T-cell (primary cell): ENCODE measurements at regions not wholly inside any gene's neighbourhood (a gene's known extent, or its start where the extent isn't known, plus 50 kb on each side); places are given as distances from the start of the nearest gene placed in this dataset.

Experiments
- ATAC-seq, 4 experiments: fragments of 200-7000 bp in 3 of 4; fragments of 150-1000 bp in 1 of 4; cut with Tn5 transposase; replicated peaks in 1 of 4; 1 replicate in 3 of 4; 2 replicates in 1 of 4; pipeline ENCODE4 v1.10.0; 2021; ENCODE audit warnings: moderate library complexity in 3 of 4, mild to moderate bottlenecking in 2 of 4, moderate number of reproducible peaks in 1 of 4
- CTCF ChIA-PET, 2 donors: fragments of 300-600 bp; sonication (Branson Sonifier 250); formaldehyde crosslinking; loops; one replicate each; lab custom pipeline; 2022; ENCODE audit warnings: antibody characterized with exemption in 2 of 2; lab: Charles Lee
- POLR2A ChIA-PET, 2 donors: fragments of 300-600 bp; sonication (Branson Sonifier 250); formaldehyde crosslinking; loops; one replicate each; lab custom pipeline; 2022; ENCODE audit warnings: antibody characterized with exemption in 2 of 2; lab: Charles Lee
- DNase-seq, 35 experiments: peaks; one replicate each; pipeline versions ENCODE4 v3.0.0 to v3.0.0-alpha.2; 2013 to 2023
- H3K27ac ChIP-seq: one replicate; pipeline ENCODE4 v1.5.1; 2013; ENCODE audit warnings: low read length
- H3K27me3 ChIP-seq, 2 experiments: replicated peaks in 1 of 2; 1 replicate in 1 of 2; 2 replicates in 1 of 2; pipeline versions ENCODE4 v1.6.1 to v1.7.0; 2013; ENCODE audit warnings: low read length in 1 of 2, mixed read lengths in 1 of 2; ENCODE audit not compliant: control insufficient read depth in 2 of 2, insufficient read depth in 2 of 2; ENCODE audit errors: extremely low read depth in 1 of 2
- H3K36me3 ChIP-seq, 2 donors: 1 replicate in 1 of 2; 2 replicates in 1 of 2; pipeline versions ENCODE4 v1.6.1 to v1.7.0; 2013; ENCODE audit warnings: low read length in 1 of 2; ENCODE audit not compliant: control insufficient read depth in 2 of 2, insufficient read depth in 1 of 2; ENCODE audit errors: extremely low read depth in 1 of 2
- H3K4me1 ChIP-seq, 2 experiments: 1 replicate in 1 of 2; 2 replicates in 1 of 2; pipeline versions ENCODE4 v1.6.1 to v1.7.0; 2013; ENCODE audit warnings: low read length in 2 of 2, mixed read lengths in 1 of 2; ENCODE audit not compliant: insufficient read depth in 2 of 2, control insufficient read depth in 1 of 2; ENCODE audit errors: extremely low read depth in 1 of 2
- H3K4me3 ChIP-seq, 2 donors: 1 replicate in 1 of 2; 2 replicates in 1 of 2; pipeline versions ENCODE4 v1.5.1 to v1.7.0; 2013; ENCODE audit warnings: mild to moderate bottlenecking in 2 of 2, low read length in 1 of 2, moderate library complexity in 1 of 2; ENCODE audit not compliant: control insufficient read depth in 1 of 2; ENCODE audit errors: extremely low read depth in 1 of 2
- H3K9me3 ChIP-seq: 2 replicates; pipeline ENCODE4 v1.7.0; 2013
- H3K27ac Mint-ChIP-seq, 2 donors: one replicate each; pipeline ENCODE4 v1.8.0; 2020 to 2021; ENCODE audit warnings: mild to moderate bottlenecking in 2 of 2, mixed read lengths in 2 of 2
- H3K27me3 Mint-ChIP-seq, 2 donors: one replicate each; pipeline ENCODE4 v1.8.0; 2021 to 2022; ENCODE audit warnings: mixed read lengths in 2 of 2
- H3K36me3 Mint-ChIP-seq: one replicate; pipeline ENCODE4 v1.8.0; 2021; ENCODE audit warnings: mixed read lengths
- H3K4me1 Mint-ChIP-seq, 3 donors: one replicate each; pipeline ENCODE4 v1.8.0; 2020 to 2022; ENCODE audit warnings: mixed read lengths in 3 of 3, mild to moderate bottlenecking in 1 of 3
- H3K4me3 Mint-ChIP-seq, 3 donors: one replicate each; pipeline ENCODE4 v1.8.0; 2020 to 2022; ENCODE audit warnings: mild to moderate bottlenecking in 3 of 3, mixed read lengths in 3 of 3, moderate library complexity in 3 of 3
- H3K9me3 Mint-ChIP-seq, 3 donors: one replicate each; pipeline ENCODE4 v1.8.0; 2020 to 2022; ENCODE audit warnings: mixed read lengths in 3 of 3
- WGBS: methylation state at CpG from one replicate; pipeline ENCODE4 v1.1.5; 2013; ENCODE audit warnings: missing lambda C conversion rate; ENCODE audit not compliant: insufficient coverage; 5-methylcytosine and 5-hydroxymethylcytosine counted together

- Histone ChIP-seq H3K9me3 (no peaks in the 10 kb centered on the region), H3K4me1 (no peaks in the 10 kb centered on the region), H3K27me3 (no peaks in the 10 kb centered on the region), H3K4me3 (no peak overlapping the region), H3K27ac (no peak overlapping the region), H3K36me3 (no peaks in the 10 kb centered on the region)
- no peaks in the 10 kb centered on the region for H3K4me1 Mint-ChIP-seq
- H3K9me3 Mint-ChIP-seq: peaks cover 0 to 9% (median 0%) of the 10 kb centered on the region in 3 donors
- H3K27me3 Mint-ChIP-seq: peaks cover 0 to 5% of the 10 kb centered on the region in 2 donors
- no peak for DNase-seq
- no peak overlapping the region for H3K27ac Mint-ChIP-seq
- ChIA-PET POLR2A (no interaction called here), CTCF (interaction anchor here in 1 of 2 donors (0.6 kb wide), 1 partner anchor 242 kb away, joined by 3 read pairs; no protein-coding TSS in a partner anchor)
- no peak overlapping the region for H3K4me3 Mint-ChIP-seq
- H3K36me3 Mint-ChIP-seq: no peaks in the 10 kb centered on the region
- WGBS: no CpG with 5 or more reads among the region's 2 CpGs
- no peak for ATAC-seq
Observed at GRCh38 chr1:218570456-218570855, 225.3 kb downstream of the TGFB2 start.

- H3K9me3 Mint-ChIP-seq: peaks cover 0 to 4% (median 0%) of the 10 kb centered on the region in 3 donors
- DNase-seq (no peak), ATAC-seq (no peak)
- 80% methylated on average over 1 of the region's 6 CpGs for WGBS
- H3K27me3 Mint-ChIP-seq: no peaks in the 10 kb centered on the region
- Histone ChIP-seq H3K4me3 (no peak overlapping the region), H3K27ac (no peak overlapping the region), H3K4me1 (no peaks in the 10 kb centered on the region), H3K36me3 (no peaks in the 10 kb centered on the region), H3K9me3 (no peaks in the 10 kb centered on the region), H3K27me3 (no peaks in the 10 kb centered on the region)
- no peak overlapping the region for H3K4me3 Mint-ChIP-seq
- ChIA-PET POLR2A (no interaction called here), CTCF (interaction anchor here in 1 of 2 donors (0.5 kb wide), 1 partner anchor 49 kb away, joined by 3 read pairs; no protein-coding TSS in a partner anchor)
- H3K4me1 Mint-ChIP-seq: no peaks in the 10 kb centered on the region
- no peaks in the 10 kb centered on the region for H3K36me3 Mint-ChIP-seq
- H3K27ac Mint-ChIP-seq: no peak overlapping the region
Observed at GRCh38 chr1:218571491-218571890, 226.4 kb downstream of the TGFB2 start.

DNA sequence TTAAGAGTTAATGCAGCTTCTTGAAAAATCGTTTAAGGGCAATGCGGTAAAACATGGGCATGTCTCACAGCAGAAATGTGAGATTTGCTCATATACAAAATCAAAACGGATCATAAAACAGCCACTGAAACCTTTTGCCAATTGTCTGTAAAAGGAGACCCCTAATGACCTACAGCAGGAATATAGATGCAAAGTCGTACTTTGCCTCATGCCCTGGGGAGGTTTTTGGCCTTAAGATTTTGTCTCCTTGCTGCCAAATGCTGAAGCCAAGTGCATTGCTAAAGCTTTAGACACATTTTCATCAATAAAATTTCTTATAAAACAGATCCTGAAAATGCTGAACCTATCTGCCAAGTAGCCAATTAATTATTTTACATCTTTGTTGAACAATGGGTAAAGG is 226.9 kb downstream of the TGFB2 start:
- Histone ChIP-seq H3K36me3 (no peaks in the 10 kb centered on the region), H3K27me3 (no peaks in the 10 kb centered on the region), H3K4me1 (no peaks in the 10 kb centered on the region), H3K27ac (no peak overlapping the region), H3K9me3 (no peaks in the 10 kb centered on the region), H3K4me3 (no peak overlapping the region)
- no peak overlapping the region for H3K4me3 Mint-ChIP-seq
- DNase-seq (no peak), ATAC-seq (no peak)
- ChIA-PET CTCF (no interaction called here), POLR2A (no interaction called here)
- H3K4me1 Mint-ChIP-seq: no peaks in the 10 kb centered on the region
- peaks cover 0 to 4% (median 0%) of the 10 kb centered on the region in 3 donors for H3K9me3 Mint-ChIP-seq
- H3K27ac Mint-ChIP-seq: no peak overlapping the region
- H3K36me3 Mint-ChIP-seq: no peaks in the 10 kb centered on the region
- 79% methylated on average over 2 of the region's 4 CpGs for WGBS
- no peaks in the 10 kb centered on the region for H3K27me3 Mint-ChIP-seq

DNA sequence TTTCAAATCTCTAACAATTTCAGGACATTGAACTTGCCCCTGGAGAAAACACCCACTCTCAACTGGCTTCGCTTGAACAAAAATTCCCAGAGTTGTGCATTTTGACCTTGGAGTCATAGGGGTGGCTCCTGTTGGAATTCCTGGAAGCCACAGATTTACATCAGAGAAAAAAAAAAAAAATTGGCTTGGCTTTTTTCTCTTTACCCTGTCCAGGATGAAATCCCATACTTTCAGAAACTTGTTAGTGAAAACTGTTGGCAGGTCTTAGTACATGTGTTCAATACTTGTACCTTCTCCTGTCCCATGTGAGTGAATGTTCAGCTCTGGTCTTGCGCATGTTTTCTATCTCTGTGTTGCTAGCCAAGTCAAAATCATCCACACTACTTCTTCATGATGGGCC is 228.8 kb downstream of the TGFB2 start:
- H3K4me3 ChIP-seq: no peak overlapping the region
- H3K4me1 Mint-ChIP-seq: no peaks in the 10 kb centered on the region
- no peak overlapping the region for H3K27ac ChIP-seq
- ChIA-PET POLR2A (no interaction called here), CTCF (no interaction called here)
- no peaks in the 10 kb centered on the region for H3K4me1 ChIP-seq
- peaks cover 0 to 4% (median 0%) of the 10 kb centered on the region in 3 donors for H3K9me3 Mint-ChIP-seq
- no peaks in the 10 kb centered on the region for H3K27me3 ChIP-seq
- no CpG with 5 or more reads among the region's 2 CpGs for WGBS
- ATAC-seq (no peak), DNase-seq (no peak)
- H3K9me3 ChIP-seq: no peaks in the 10 kb centered on the region
- H3K36me3 Mint-ChIP-seq: no peaks in the 10 kb centered on the region
- H3K27ac Mint-ChIP-seq: no peak overlapping the region
- no peaks in the 10 kb centered on the region for H3K36me3 ChIP-seq
- no peak overlapping the region for H3K4me3 Mint-ChIP-seq
- no peaks in the 10 kb centered on the region for H3K27me3 Mint-ChIP-seq

DNA sequence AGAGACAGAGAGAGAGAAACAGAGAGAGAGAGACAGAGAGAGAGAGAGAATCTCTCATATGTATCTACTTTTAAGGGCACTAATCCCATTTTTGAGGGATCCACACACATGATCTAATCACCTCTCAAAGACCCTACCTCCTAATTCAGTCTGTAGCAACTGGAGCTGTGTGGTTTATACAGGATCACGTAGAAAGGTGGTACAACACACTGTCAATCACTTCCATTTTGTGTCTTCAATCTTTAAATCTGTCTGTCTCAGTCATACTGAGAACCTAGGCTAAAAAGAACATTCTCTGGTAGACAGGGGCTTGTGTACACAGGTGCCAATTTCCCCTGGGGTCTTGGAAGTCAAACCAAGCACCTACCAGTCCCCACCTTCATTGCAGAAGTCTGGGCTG is 229.9 kb downstream of the TGFB2 start:
- no peak overlapping the region for H3K27ac Mint-ChIP-seq
- ChIA-PET POLR2A (no interaction called here), CTCF (no interaction called here)
- H3K4me1 ChIP-seq: no peaks in the 10 kb centered on the region
- H3K4me3 ChIP-seq: no peak overlapping the region
- no peaks in the 10 kb centered on the region for H3K36me3 ChIP-seq
- H3K4me1 Mint-ChIP-seq: no peaks in the 10 kb centered on the region
- ATAC-seq (no peak), DNase-seq (no peak)
- H3K9me3 ChIP-seq: no peaks in the 10 kb centered on the region
- no peaks in the 10 kb centered on the region for H3K36me3 Mint-ChIP-seq
- H3K27me3 ChIP-seq: no peaks in the 10 kb centered on the region
- no peaks in the 10 kb centered on the region for H3K27me3 Mint-ChIP-seq
- no peak overlapping the region for H3K4me3 Mint-ChIP-seq
- H3K9me3 Mint-ChIP-seq: peaks cover 0 to 4% (median 0%) of the 10 kb centered on the region in 3 donors
- no CpG with 5 or more reads among the region's 1 CpG for WGBS
- H3K27ac ChIP-seq: no peak overlapping the region

DNA sequence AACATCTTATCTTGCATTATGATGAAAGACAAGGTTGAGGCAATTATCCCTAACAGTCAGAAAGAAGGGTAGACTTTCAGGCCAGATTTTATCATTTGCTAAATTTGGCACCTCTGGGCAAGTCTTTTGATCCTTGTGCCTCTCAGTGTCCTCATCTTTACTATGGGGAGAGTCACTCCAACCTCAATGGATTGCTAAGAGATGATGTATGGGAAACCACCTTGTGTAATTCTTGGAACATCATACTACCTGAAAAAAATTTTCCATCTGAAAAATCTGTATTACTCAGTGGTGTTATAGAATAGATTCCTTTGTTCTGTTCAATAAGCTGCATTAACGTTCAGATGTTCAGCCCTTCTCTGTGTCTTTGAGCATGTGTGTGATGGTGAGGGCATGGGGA is 230.7 kb downstream of the TGFB2 start:
- ChIA-PET POLR2A (no interaction called here), CTCF (no interaction called here)
- H3K36me3 ChIP-seq: no peaks in the 10 kb centered on the region
- H3K9me3 ChIP-seq: no peaks in the 10 kb centered on the region
- DNase-seq: no peak
- H3K27ac ChIP-seq: no peak overlapping the region
- H3K4me1 ChIP-seq: no peaks in the 10 kb centered on the region
- H3K4me1 Mint-ChIP-seq: no peaks in the 10 kb centered on the region
- H3K9me3 Mint-ChIP-seq: peaks cover 0 to 4% (median 0%) of the 10 kb centered on the region in 3 donors
- H3K27me3 ChIP-seq: no peaks in the 10 kb centered on the region
- WGBS: no CpG with 5 or more reads among the region's 1 CpG
- no peak overlapping the region for H3K27ac Mint-ChIP-seq
- H3K4me3 Mint-ChIP-seq: no peak overlapping the region
- peaks cover 0 to 4% of the 10 kb centered on the region in 2 donors for H3K27me3 Mint-ChIP-seq
- H3K4me3 ChIP-seq: no peak overlapping the region
- no peak for ATAC-seq
- H3K36me3 Mint-ChIP-seq: no peaks in the 10 kb centered on the region

DNA sequence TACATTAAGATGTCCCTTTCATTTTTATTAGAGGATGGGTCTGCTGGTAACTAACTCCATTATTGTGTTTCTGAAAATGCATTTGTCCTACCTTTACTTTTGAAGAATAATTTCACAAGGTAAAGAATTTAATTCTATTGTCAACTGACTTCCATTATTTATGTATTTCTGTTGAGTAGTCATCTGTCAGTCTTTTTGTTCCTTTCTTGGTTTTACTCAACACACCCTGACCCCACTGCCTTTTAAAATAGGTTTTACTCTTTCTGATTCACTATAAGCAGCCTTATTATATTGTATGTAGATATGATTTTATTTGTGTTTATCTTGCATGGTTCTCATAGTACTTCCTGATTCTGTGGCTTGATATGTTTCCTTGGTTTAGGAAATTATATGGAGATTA is 237.5 kb downstream of the TGFB2 start:
- Mint-ChIP-seq H3K4me3 (no peak overlapping the region), H3K36me3 (no peaks in the 10 kb centered on the region), H3K4me1 (no peaks in the 10 kb centered on the region), H3K27ac (no peak overlapping the region), H3K27me3 (peaks cover 2 to 4% of the 10 kb centered on the region in 2 donors), H3K9me3 (peaks cover 6 to 12% (median 9%) of the 10 kb centered on the region in 3 donors)
- ChIA-PET POLR2A (no interaction called here), CTCF (no interaction called here)
- ATAC-seq: no peak
- no peaks in the 10 kb centered on the region for H3K9me3 ChIP-seq
- no peak overlapping the region for H3K27ac ChIP-seq
- no peak for DNase-seq
- H3K27me3 ChIP-seq: no peaks in the 10 kb centered on the region
- no peaks in the 10 kb centered on the region for H3K4me1 ChIP-seq
- H3K4me3 ChIP-seq: no peak overlapping the region
- H3K36me3 ChIP-seq: no peaks in the 10 kb centered on the region
